GM18909 (cell line): ENCODE measurements at regions not wholly inside any gene's neighbourhood (a gene's known extent, or its start where the extent isn't known, plus 50 kb on each side); places are given as distances from the start of the nearest gene placed in this dataset.
"Not testable (repeated sequence)": the region's sequence is repeated elsewhere in the genome, so short reads cannot be mapped to it uniquely, and the experiment has no call there.

Experiments
- ATAC-seq: cut with Tn5 transposase; IDR thresholded peaks from one replicate; pipeline ENCODE4 v1.9.1; 2021; ENCODE audit warnings: mild to moderate bottlenecking; ENCODE audit not compliant: unreplicated experiment, poor library complexity

GRCh38 chr7:131819891-131820290, 263.5 kb upstream of the PODXL start:
- ATAC-seq = no peak

- ATAC-seq = no peak
These were observed 260.1 kb upstream of the PODXL start for GRCh38 chr7:131816391-131817007.

- ATAC-seq = no peak
These were observed 252.3 kb upstream of the PODXL start for GRCh38 chr7:131808736-131809135.

- ATAC-seq = not testable (repeated sequence)
These were observed 251.7 kb upstream of the PODXL start for GRCh38 chr7:131808156-131808555.

- ATAC-seq = no peak
These were observed 247.4 kb upstream of the PODXL start for GRCh38 chr7:131803816-131804215.

GRCh38 chr7:131802195-131802864, 245.9 kb upstream of the PODXL start:
- no peak for ATAC-seq

GRCh38 chr7:131800531-131800930, 244.1 kb upstream of the PODXL start:
- ATAC-seq = no peak

GRCh38 chr7:131800008-131800407, 243.6 kb upstream of the PODXL start:
- ATAC-seq = no peak

- ATAC-seq = no peak
These were observed 241.4 kb upstream of the PODXL start for GRCh38 chr7:131797841-131798240.

GRCh38 chr7:131795400-131795799, 239.0 kb upstream of the PODXL start:
- ATAC-seq = no peak

- no peak for ATAC-seq
These were observed 235.9 kb upstream of the PODXL start for GRCh38 chr7:131792311-131792710.

GRCh38 chr7:131787101-131787500, 230.7 kb upstream of the PODXL start:
- ATAC-seq = no peak

- no peak for ATAC-seq
These were observed 229.8 kb upstream of the PODXL start for GRCh38 chr7:131786204-131786603.

GRCh38 chr7:131778601-131779000, 222.2 kb upstream of the PODXL start:
- no peak for ATAC-seq

- ATAC-seq = no peak
These were observed 218.2 kb upstream of the PODXL start for GRCh38 chr7:131774419-131775220.

- no peak for ATAC-seq
These were observed 217.0 kb upstream of the PODXL start for GRCh38 chr7:131773413-131773812.

- ATAC-seq = no peak
These were observed 212.8 kb upstream of the PODXL start for GRCh38 chr7:131769241-131769640.

GRCh38 chr7:131767591-131767990, 211.2 kb upstream of the PODXL start:
- no peak for ATAC-seq

- ATAC-seq = no peak
These were observed 209.1 kb upstream of the PODXL start for GRCh38 chr7:131765575-131765974.

GRCh38 chr7:131764143-131764775, 207.8 kb upstream of the PODXL start:
- no peak for ATAC-seq

- no peak for ATAC-seq
These were observed 206.3 kb upstream of the PODXL start for GRCh38 chr7:131762753-131763152.
